ENCODE measurements at regions not wholly inside any gene's neighbourhood (a gene's known extent, or its start where the extent isn't known, plus 50 kb on each side); places are given as distances from the start of the nearest gene placed in this dataset.

GRCh38 chr3:30464381-30464780, 142.0 kb upstream of the TGFBR2 start:
- TF ChIP-seq, protein P1, sequence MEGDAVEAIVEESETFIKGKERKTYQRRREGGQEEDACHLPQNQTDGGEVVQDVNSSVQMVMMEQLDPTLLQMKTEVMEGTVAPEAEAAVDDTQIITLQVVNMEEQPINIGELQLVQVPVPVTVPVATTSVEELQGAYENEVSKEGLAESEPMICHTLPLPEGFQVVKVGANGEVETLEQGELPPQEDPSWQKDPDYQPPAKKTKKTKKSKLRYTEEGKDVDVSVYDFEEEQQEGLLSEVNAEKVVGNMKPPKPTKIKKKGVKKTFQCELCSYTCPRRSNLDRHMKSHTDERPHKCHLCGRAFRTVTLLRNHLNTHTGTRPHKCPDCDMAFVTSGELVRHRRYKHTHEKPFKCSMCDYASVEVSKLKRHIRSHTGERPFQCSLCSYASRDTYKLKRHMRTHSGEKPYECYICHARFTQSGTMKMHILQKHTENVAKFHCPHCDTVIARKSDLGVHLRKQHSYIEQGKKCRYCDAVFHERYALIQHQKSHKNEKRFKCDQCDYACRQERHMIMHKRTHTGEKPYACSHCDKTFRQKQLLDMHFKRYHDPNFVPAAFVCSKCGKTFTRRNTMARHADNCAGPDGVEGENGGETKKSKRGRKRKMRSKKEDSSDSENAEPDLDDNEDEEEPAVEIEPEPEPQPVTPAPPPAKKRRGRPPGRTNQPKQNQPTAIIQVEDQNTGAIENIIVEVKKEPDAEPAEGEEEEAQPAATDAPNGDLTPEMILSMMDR (conservative IDR thresholded peaks at IDR 0.05; ENCODE audit: low read depth, low read length) = no peak
- no peak for TF ChIP-seq RFX5 (IDR thresholded peaks at IDR 0.05; ENCODE audit: low read depth, low read length)
- TF ChIP-seq FOS (IDR thresholded peaks at IDR 0.05; ENCODE audit: low read depth, low read length) = no peak
- TF ChIP-seq, protein P2, sequence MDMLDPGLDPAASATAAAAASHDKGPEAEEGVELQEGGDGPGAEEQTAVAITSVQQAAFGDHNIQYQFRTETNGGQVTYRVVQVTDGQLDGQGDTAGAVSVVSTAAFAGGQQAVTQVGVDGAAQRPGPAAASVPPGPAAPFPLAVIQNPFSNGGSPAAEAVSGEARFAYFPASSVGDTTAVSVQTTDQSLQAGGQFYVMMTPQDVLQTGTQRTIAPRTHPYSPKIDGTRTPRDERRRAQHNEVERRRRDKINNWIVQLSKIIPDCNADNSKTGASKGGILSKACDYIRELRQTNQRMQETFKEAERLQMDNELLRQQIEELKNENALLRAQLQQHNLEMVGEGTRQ (IDR thresholded peaks at IDR 0.05; ENCODE audit: low read depth, low read length) = no peak
- no peak for TF ChIP-seq MAFK (IDR thresholded peaks at IDR 0.05; ENCODE audit: low read depth, low read length)
- no peak for TF ChIP-seq BHLHE40 (IDR thresholded peaks at IDR 0.05; ENCODE audit: low read depth, low read length)
- TF ChIP-seq RCOR1 (IDR thresholded peaks at IDR 0.05; ENCODE audit: insufficient replicate concordance, low read length) = no peak
- no peak for TF ChIP-seq ELK1 (IDR thresholded peaks at IDR 0.05; ENCODE audit: borderline replicate concordance, low read depth, low read length)

Data from IMR-90 (cell line).